22Rv1 (cell line): ENCODE measurements at regions not wholly inside any gene's neighbourhood (a gene's known extent, or its start where the extent isn't known, plus 50 kb on each side); places are given as distances from the start of the nearest gene placed in this dataset.
"Not testable (repeated sequence)": the region's sequence is repeated elsewhere in the genome, so short reads cannot be mapped to it uniquely, and the experiment has no call there.

Experiments used
- H3K27ac ChIP-seq: fragments of 450-650 bp; 2 replicates; pipeline ENCODE4 v1.5.1; 2017
- ZFX ChIP-seq: fragments of 450-650 bp; IDR thresholded peaks from 2 replicates; pipeline ENCODE4 v1.6.1; 2017; ENCODE audit warnings: antibody characterized with exemption, borderline replicate concordance
- TF ChIP-seq, protein P1 (sequence below): fragments of 450-650 bp; IDR thresholded peaks from 2 replicates; pipeline ENCODE4 v1.5.1; 2017; ENCODE audit warnings: mild to moderate bottlenecking

- TF ChIP-seq ZFX = no peak
- TF ChIP-seq, protein P1, sequence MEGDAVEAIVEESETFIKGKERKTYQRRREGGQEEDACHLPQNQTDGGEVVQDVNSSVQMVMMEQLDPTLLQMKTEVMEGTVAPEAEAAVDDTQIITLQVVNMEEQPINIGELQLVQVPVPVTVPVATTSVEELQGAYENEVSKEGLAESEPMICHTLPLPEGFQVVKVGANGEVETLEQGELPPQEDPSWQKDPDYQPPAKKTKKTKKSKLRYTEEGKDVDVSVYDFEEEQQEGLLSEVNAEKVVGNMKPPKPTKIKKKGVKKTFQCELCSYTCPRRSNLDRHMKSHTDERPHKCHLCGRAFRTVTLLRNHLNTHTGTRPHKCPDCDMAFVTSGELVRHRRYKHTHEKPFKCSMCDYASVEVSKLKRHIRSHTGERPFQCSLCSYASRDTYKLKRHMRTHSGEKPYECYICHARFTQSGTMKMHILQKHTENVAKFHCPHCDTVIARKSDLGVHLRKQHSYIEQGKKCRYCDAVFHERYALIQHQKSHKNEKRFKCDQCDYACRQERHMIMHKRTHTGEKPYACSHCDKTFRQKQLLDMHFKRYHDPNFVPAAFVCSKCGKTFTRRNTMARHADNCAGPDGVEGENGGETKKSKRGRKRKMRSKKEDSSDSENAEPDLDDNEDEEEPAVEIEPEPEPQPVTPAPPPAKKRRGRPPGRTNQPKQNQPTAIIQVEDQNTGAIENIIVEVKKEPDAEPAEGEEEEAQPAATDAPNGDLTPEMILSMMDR = no peak
- H3K27ac ChIP-seq = no peak overlapping the region
Measured at GRCh38 chr5:13354611-13355010, 589.9 kb downstream of the DNAH5 start.

GRCh38 chr5:13350767-13351166 lies 593.7 kb downstream of the DNAH5 start:
- no peak overlapping the region for H3K27ac ChIP-seq
- TF ChIP-seq, protein P1 = no peak
- TF ChIP-seq ZFX = no peak

- no peak for TF ChIP-seq ZFX
- H3K27ac ChIP-seq = no peak overlapping the region
Measured at GRCh38 chr5:13348568-13348967, 595.9 kb downstream of the DNAH5 start.

- no peak overlapping the region for H3K27ac ChIP-seq
- TF ChIP-seq ZFX = no peak
- TF ChIP-seq, protein P1 = no peak
Measured at GRCh38 chr5:13346401-13346800, 598.1 kb downstream of the DNAH5 start.

GRCh38 chr5:13339093-13339492 lies 605.4 kb downstream of the DNAH5 start:
- H3K27ac ChIP-seq = no peak overlapping the region
- no peak for TF ChIP-seq ZFX

GRCh38 chr5:13335026-13335425 lies 609.5 kb downstream of the DNAH5 start:
- not testable (repeated sequence) for H3K27ac ChIP-seq

- H3K27ac ChIP-seq = no peak overlapping the region
- TF ChIP-seq ZFX = no peak
- TF ChIP-seq, protein P1 = no peak
Measured at GRCh38 chr5:13331585-13331984, 612.9 kb downstream of the DNAH5 start.

- TF ChIP-seq, protein P1 = no peak
- no peak for TF ChIP-seq ZFX
- no peak overlapping the region for H3K27ac ChIP-seq
Measured at GRCh38 chr5:13328316-13328715, 616.2 kb downstream of the DNAH5 start.

GRCh38 chr5:13325765-13326164 lies 618.7 kb downstream of the DNAH5 start:
- no peak overlapping the region for H3K27ac ChIP-seq
- TF ChIP-seq ZFX = no peak
- TF ChIP-seq, protein P1 = no peak
